Trophoblast cell (in vitro differentiated cells and primary cell): ENCODE measurements at regions not wholly inside any gene's neighbourhood (a gene's known extent, or its start where the extent isn't known, plus 50 kb on each side); places are given as distances from the start of the nearest gene placed in this dataset.

ENCODE experiments used
- DNase-seq, 2 donors: peaks; one replicate each; pipeline ENCODE4 v3.0.0-alpha.2; 2016
- H2AFZ ChIP-seq: 2 replicates; pipeline ENCODE4 v1.6.1; 2013; ENCODE audit warnings: low read length, moderate library complexity, mild to moderate bottlenecking; ENCODE audit not compliant: insufficient read depth, poor library complexity
- H2AK5ac ChIP-seq: 2 replicates; pipeline ENCODE4 v1.6.1; 2013; ENCODE audit warnings: mild to moderate bottlenecking, low read length
- H2BK120ac ChIP-seq: 2 replicates; pipeline ENCODE4 v1.6.1; 2013; ENCODE audit warnings: low read length, mild to moderate bottlenecking, moderate library complexity; ENCODE audit not compliant: insufficient read depth, poor library complexity
- H2BK12ac ChIP-seq: 2 replicates; pipeline ENCODE4 v1.6.1; 2013; ENCODE audit warnings: mild to moderate bottlenecking, low read length, moderate library complexity
- H2BK5ac ChIP-seq: 2 replicates; pipeline ENCODE4 v1.6.1; 2013; ENCODE audit warnings: low read length, low read depth, moderate library complexity, mild to moderate bottlenecking; ENCODE audit not compliant: poor library complexity
- H3K14ac ChIP-seq: 2 replicates; pipeline ENCODE4 v1.6.1; 2013; ENCODE audit warnings: mild to moderate bottlenecking, low read length
- H3K18ac ChIP-seq: 2 replicates; pipeline ENCODE4 v1.6.1; 2013; ENCODE audit warnings: mild to moderate bottlenecking, low read length
- H3K23ac ChIP-seq: 2 replicates; pipeline ENCODE4 v1.6.1; 2013; ENCODE audit warnings: low read length
- H3K27ac ChIP-seq: 2 replicates; pipeline ENCODE4 v1.5.1; 2013; ENCODE audit warnings: low read depth, mild to moderate bottlenecking, inconsistent platforms, low read length, moderate library complexity
- H3K27me3 ChIP-seq: 2 replicates; pipeline ENCODE4 v1.6.1; 2013; ENCODE audit warnings: inconsistent platforms, mild to moderate bottlenecking, low read length, moderate library complexity; ENCODE audit not compliant: insufficient read depth
- H3K36me3 ChIP-seq, 2 experiments: 1 replicate in 1 of 2; 2 replicates in 1 of 2; pipeline ENCODE4 v1.6.1; 2013; ENCODE audit warnings: low read length in 2 of 2, mild to moderate bottlenecking in 2 of 2, moderate library complexity in 1 of 2; ENCODE audit not compliant: insufficient read depth in 2 of 2, control insufficient read depth in 1 of 2
- H3K4ac ChIP-seq: 2 replicates; pipeline ENCODE4 v1.6.1; 2013; ENCODE audit warnings: low read depth, mild to moderate bottlenecking, low read length, moderate library complexity
- H3K4me1 ChIP-seq, 2 experiments: 1 replicate in 1 of 2; 2 replicates in 1 of 2; pipeline ENCODE4 v1.6.1; 2013; ENCODE audit warnings: low read length in 2 of 2, mild to moderate bottlenecking in 2 of 2, moderate library complexity in 1 of 2; ENCODE audit not compliant: insufficient read depth in 2 of 2, control insufficient read depth in 1 of 2
- H3K4me2 ChIP-seq: 2 replicates; pipeline ENCODE4 v1.6.1; 2013; ENCODE audit warnings: inconsistent platforms, mild to moderate bottlenecking, low read length, moderate library complexity
- H3K4me3 ChIP-seq: 2 replicates; pipeline ENCODE4 v1.5.1; 2013; ENCODE audit warnings: mild to moderate bottlenecking, low read depth, low read length, inconsistent platforms
- H3K79me1 ChIP-seq: one replicate; pipeline ENCODE4 v1.6.1; 2013; ENCODE audit warnings: low read length
- H3K79me2 ChIP-seq: 2 replicates; pipeline ENCODE4 v1.6.1; 2013; ENCODE audit warnings: low read length, mild to moderate bottlenecking; ENCODE audit not compliant: control insufficient read depth, insufficient read depth, poor library complexity
- H3K9ac ChIP-seq: 2 replicates; pipeline ENCODE4 v1.6.1; 2013; ENCODE audit warnings: mild to moderate bottlenecking, low read length
- H3K9me3 ChIP-seq: 2 replicates; pipeline ENCODE4 v1.6.1; 2013; ENCODE audit warnings: low read depth, mild to moderate bottlenecking, control low read depth, inconsistent platforms, low read length; ENCODE audit not compliant: insufficient read depth
- H4K12ac ChIP-seq: 2 replicates; pipeline ENCODE4 v1.6.1; 2013; ENCODE audit warnings: low read depth, mild to moderate bottlenecking, low read length, moderate library complexity
- H4K8ac ChIP-seq: 2 replicates; pipeline ENCODE4 v1.6.1; 2013; ENCODE audit warnings: low read depth, mild to moderate bottlenecking, low read length, moderate library complexity
- H4K91ac ChIP-seq: one replicate; pipeline ENCODE4 v1.6.1; 2013; ENCODE audit warnings: low read depth, mild to moderate bottlenecking, low read length, moderate library complexity
- WGBS: extraction: QIAGEN DNeasy Blood & Tissue Kit; methylation state at CpG from one replicate; pipeline ENCODE4 v1.1.7; 2013; ENCODE audit warnings: missing lambda C conversion rate; ENCODE audit not compliant: insufficient read length, insufficient coverage; ENCODE audit errors: extremely low coverage; 5-methylcytosine and 5-hydroxymethylcytosine counted together

DNA sequence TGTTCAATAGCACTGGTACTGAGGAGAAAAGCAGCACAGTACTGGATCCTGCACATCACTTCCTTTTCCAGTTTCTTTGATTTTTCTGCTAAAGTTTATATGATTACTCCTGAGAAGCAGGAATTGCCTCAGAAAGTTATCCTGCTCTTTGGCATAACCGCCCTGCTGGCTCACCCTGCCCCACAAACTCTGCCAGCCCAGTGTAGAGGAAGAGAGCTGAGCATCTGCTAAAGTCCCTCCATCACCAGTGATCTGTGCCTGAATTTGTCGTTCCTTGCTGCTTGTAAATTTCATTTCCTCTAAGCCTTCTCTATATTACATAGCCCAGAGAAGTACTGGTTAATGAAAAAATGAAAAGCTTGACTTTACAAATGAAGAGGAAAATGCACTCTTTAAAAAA lies 87.0 kb upstream of the C1orf21 start:
- Histone ChIP-seq H3K4me1 (no peaks in the 10 kb centered on the region), H3K23ac (no peak overlapping the region), H3K27me3 (no peaks in the 10 kb centered on the region), H3K4me2 (no peak overlapping the region), H3K4ac (no peak overlapping the region), H3K18ac (no peak overlapping the region), H4K12ac (no peak overlapping the region), H3K4me3 (no peak overlapping the region), H3K9me3 (no peaks in the 10 kb centered on the region), H3K14ac (no peak overlapping the region), H3K9ac (no peak overlapping the region), H4K91ac (no peak overlapping the region), H4K8ac (no peak overlapping the region), H3K36me3 (no peaks in the 10 kb centered on the region), H2AFZ (no peak overlapping the region), H3K79me2 (no peaks in the 10 kb centered on the region), H3K79me1 (no peaks in the 10 kb centered on the region), H2BK12ac (no peak overlapping the region), H2AK5ac (no peak overlapping the region), H3K27ac (no peak overlapping the region), H2BK5ac (no peak overlapping the region), H2BK120ac (no peak overlapping the region)
- WGBS = no CpG with 5 or more reads among the region's 2 CpGs
- no peak for DNase-seq

DNA sequence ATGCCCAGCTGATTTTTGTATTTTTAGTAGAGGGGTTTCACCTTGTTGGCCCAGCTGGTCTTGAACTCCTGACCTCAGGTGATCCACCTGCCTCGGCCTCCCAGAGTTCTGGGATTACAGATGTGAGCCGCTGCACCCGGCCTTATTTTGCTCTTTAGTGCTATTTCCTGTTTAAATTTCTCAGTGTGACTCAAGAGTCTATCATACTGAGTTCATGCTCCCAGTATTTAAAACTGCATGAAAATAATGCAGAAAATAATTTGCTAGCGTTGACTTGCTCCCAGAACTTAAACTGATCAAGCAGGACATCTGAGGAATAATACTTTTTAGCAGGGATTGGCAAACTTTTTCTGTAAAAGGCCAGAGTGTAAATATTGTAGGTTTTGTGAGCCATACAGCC lies 86.4 kb upstream of the C1orf21 start:
- Histone ChIP-seq H2BK5ac (no peak overlapping the region), H3K9ac (no peak overlapping the region), H4K8ac (no peak overlapping the region), H3K4me1 (no peaks in the 10 kb centered on the region), H3K79me1 (no peaks in the 10 kb centered on the region), H3K4me3 (no peak overlapping the region), H3K23ac (no peak overlapping the region), H3K79me2 (no peaks in the 10 kb centered on the region), H4K91ac (no peak overlapping the region), H2AFZ (no peak overlapping the region), H3K27me3 (no peaks in the 10 kb centered on the region), H2BK120ac (no peak overlapping the region), H3K27ac (no peak overlapping the region), H3K18ac (no peak overlapping the region), H3K4me2 (no peak overlapping the region), H3K14ac (no peak overlapping the region), H3K4ac (no peak overlapping the region), H4K12ac (no peak overlapping the region), H2AK5ac (no peak overlapping the region), H2BK12ac (no peak overlapping the region), H3K36me3 (no peaks in the 10 kb centered on the region), H3K9me3 (no peaks in the 10 kb centered on the region)
- no CpG with 5 or more reads among the region's 4 CpGs for WGBS
- DNase-seq = no peak

DNA sequence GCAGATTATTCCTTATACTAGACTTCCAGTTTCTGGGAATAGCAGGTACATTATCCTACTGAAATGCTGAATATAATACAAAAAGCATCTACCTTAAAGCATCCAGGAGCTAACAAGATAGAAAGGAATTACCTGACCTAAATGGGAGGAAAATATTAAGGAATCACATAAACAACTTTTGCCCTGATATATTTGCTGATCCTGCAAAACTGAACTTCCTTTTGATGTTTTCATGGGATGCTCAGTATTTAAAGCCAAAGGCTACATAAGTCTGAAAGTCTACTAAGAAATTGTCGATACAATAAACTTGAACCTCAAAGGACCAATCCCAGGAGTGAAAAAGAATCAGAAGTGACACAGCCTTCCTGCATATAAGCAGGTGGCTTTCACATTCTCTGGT lies 85.6 kb upstream of the C1orf21 start:
- H3K4me3 ChIP-seq = no peak overlapping the region
- no peak overlapping the region for H3K27ac ChIP-seq
- no peaks in the 10 kb centered on the region for H3K4me1 ChIP-seq
- H3K23ac ChIP-seq = no peak overlapping the region
- H2BK12ac ChIP-seq = no peak overlapping the region
- H3K9me3 ChIP-seq = no peaks in the 10 kb centered on the region
- no peak for DNase-seq
- WGBS = no CpG with 5 or more reads among the region's 1 CpG
- no peak overlapping the region for H4K91ac ChIP-seq
- no peak overlapping the region for H2AFZ ChIP-seq
- no peak overlapping the region for H3K9ac ChIP-seq
- no peaks in the 10 kb centered on the region for H3K79me2 ChIP-seq
- H4K12ac ChIP-seq = no peak overlapping the region
- H3K79me1 ChIP-seq = no peaks in the 10 kb centered on the region
- no peak overlapping the region for H3K4me2 ChIP-seq
- H3K14ac ChIP-seq = no peak overlapping the region
- H2AK5ac ChIP-seq = no peak overlapping the region
- H3K27me3 ChIP-seq = no peaks in the 10 kb centered on the region
- H4K8ac ChIP-seq = no peak overlapping the region
- H3K36me3 ChIP-seq = no peaks in the 10 kb centered on the region
- no peak overlapping the region for H3K18ac ChIP-seq
- no peak overlapping the region for H2BK5ac ChIP-seq
- no peak overlapping the region for H3K4ac ChIP-seq
- H2BK120ac ChIP-seq = no peak overlapping the region

DNA sequence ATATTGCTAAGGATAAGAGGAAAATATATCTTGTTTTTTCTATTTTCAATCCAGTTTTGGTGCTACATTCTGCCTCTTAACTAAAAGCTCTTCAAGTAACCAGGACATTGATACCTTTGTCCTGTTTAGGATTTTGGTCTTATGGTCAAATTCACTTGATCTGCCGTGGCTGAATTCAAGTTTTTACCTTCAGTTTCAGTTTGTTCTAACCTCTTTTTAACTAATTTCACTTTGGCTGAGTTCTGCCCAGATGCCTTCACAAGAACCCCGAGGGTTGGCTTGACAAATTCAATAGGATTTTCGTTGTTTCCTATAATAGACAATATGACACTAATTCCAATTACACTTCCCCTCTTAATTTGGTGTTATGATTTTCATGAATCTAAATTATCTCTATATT lies 84.5 kb upstream of the C1orf21 start:
- H3K4me1 ChIP-seq = no peaks in the 10 kb centered on the region
- WGBS = no CpG with 5 or more reads among the region's 3 CpGs
- no peaks in the 10 kb centered on the region for H3K79me1 ChIP-seq
- no peak overlapping the region for H2AK5ac ChIP-seq
- no peaks in the 10 kb centered on the region for H3K36me3 ChIP-seq
- H3K18ac ChIP-seq = no peak overlapping the region
- no peak overlapping the region for H2BK5ac ChIP-seq
- H4K12ac ChIP-seq = no peak overlapping the region
- no peak overlapping the region for H3K4me3 ChIP-seq
- no peak overlapping the region for H3K4ac ChIP-seq
- no peak overlapping the region for H3K4me2 ChIP-seq
- H3K14ac ChIP-seq = no peak overlapping the region
- no peak overlapping the region for H3K23ac ChIP-seq
- H3K27ac ChIP-seq = no peak overlapping the region
- no peaks in the 10 kb centered on the region for H3K27me3 ChIP-seq
- H3K9ac ChIP-seq = no peak overlapping the region
- DNase-seq = no peak
- no peak overlapping the region for H2AFZ ChIP-seq
- H2BK120ac ChIP-seq = no peak overlapping the region
- no peaks in the 10 kb centered on the region for H3K9me3 ChIP-seq
- no peak overlapping the region for H2BK12ac ChIP-seq
- H3K79me2 ChIP-seq = no peaks in the 10 kb centered on the region
- H4K91ac ChIP-seq = no peak overlapping the region
- no peak overlapping the region for H4K8ac ChIP-seq
